Retina (tissue), 1 donor: ENCODE measurements at regions not wholly inside any gene's neighbourhood (a gene's known extent, or its start where the extent isn't known, plus 50 kb on each side); places are given as distances from the start of the nearest gene placed in this dataset.
"Not testable (repeated sequence)": the region's sequence is repeated elsewhere in the genome, so short reads cannot be mapped to it uniquely, and the experiment has no call there.

ENCODE experiments used
- DNase-seq: peaks from one replicate; pipeline ENCODE4 v3.0.0-alpha.2; 2016

DNA sequence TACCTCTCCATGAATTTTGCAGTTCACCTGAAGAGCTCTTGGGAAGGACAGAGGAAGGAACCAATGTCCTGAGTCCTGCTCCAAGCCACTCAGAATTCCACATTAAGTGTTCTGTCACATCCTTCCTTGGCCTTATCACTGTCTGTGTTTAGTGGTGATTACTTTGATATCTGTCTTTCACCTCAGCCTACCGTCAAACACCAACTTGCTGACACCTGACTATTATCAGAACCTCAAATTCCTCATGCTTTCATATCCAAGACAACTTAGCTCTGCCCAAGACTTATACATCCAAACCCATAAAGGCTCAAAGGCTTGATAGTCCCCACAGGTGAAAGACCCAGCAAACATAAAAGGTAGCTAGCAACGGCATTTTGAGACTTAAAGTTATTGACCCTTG is 280.0 kb downstream of the MEX3B start:
- no peak for DNase-seq

DNA sequence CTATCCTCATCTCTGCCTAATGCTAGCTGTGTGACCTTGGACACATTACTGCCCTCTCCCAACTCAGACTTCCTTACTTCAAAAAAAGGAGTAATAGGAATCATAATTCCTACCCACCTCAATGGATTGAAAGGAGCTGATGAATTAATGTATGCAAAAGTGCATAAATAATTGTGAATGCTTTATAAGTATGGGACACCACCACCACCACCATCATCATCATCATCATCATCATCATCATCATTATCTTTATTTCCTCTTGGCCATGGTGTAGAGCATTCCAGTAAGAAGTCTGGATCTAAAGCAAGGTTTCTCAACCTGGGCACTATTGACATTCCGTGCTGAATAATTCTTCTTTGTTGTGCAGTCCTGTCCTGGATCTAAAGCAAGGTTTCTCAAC is 282.5 kb downstream of the MEX3B start:
- no peak for DNase-seq

GRCh38 chr15:81760686-81761085 is 285.1 kb downstream of the MEX3B start:
- no peak for DNase-seq

GRCh38 chr15:81758818-81759284 is 287.0 kb downstream of the MEX3B start:
- DNase-seq: no peak

DNA sequence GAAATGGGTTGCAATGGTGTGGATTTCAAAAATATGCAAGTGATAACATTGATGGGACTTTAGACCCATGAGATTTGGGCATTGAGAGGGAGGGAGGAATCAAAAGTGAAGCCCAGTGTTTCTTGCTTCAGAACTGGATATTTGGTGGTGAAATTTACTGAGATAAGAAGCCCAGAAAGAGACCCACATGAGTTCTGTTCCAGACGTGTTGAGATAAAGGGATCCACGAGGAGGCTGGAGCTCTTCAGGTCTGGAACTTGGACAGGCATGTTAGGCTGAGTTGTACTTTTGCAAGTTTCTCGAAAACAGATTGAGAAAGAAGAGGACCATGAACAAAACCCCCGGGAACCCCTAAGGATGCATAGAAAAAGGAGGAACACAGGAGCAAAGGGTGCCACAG is 290.2 kb downstream of the MEX3B start:
- no peak for DNase-seq

DNA sequence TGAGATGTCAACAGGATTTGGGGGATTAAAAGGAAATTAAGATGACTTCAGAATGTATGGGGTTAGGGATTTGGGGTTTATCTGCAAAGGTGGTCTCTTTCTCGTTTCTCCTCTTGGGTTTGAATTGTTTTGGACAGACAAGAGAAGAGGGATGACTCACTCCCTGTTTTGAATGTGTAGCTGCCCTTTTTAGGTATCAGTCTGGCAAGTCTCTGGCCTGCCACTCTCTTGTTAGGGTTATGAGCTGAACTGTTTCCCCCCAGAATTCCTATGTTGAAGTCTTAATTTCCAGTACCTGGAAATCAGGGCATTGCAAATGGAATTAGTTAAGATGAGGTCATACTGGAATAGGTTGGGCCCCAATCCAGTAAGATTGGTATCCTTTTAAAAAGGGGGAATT is 291.7 kb downstream of the MEX3B start:
- DNase-seq: no peak

DNA sequence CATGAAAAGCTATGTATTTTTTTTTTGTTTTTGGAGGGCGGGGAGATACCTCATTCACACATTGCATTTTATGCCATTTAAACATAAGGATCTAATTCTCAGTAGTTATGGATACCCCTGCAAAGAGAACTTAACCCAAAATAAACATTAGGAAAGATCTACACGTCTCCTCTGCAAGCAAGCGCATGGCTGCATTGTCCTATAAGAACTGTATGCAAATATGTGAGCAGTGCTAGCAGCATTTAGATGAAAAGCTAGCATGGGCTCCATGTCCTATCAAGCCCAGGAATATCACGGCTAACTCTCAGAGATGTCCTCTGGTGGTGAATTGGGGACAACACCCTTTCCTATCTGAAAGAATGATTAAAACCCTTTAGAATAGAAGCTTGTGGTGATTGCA is 292.8 kb downstream of the MEX3B start:
- DNase-seq: no peak

GRCh38 chr15:81752546-81752942 is 293.3 kb downstream of the MEX3B start:
- DNase-seq: peak; percentile 83

GRCh38 chr15:81751816-81752545 is 293.8 kb downstream of the MEX3B start:
- DNase-seq: no peak

DNA sequence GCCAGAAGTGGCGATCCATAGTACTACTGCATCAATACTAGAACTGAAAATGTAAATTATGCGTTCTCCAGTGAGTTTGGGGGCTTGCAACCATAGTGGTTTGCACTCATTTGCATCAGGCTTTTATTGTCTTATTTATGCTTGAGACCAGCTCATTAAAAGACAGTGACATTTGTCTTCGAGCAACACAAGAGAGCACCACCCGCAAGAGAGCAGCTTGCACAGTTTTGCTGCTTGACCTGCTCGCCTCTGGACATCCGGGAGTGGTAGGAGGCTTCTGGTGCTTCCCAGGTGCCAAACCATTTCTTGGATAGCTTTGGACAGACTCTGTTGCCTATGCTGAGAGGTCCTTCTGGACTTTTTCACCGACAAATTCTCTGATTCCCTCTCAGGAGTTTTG is 294.6 kb downstream of the MEX3B start:
- peak; percentile 22 for DNase-seq

- DNase-seq: no peak
Measured at GRCh38 chr15:81749716-81750375, 296.0 kb downstream of the MEX3B start.

DNA sequence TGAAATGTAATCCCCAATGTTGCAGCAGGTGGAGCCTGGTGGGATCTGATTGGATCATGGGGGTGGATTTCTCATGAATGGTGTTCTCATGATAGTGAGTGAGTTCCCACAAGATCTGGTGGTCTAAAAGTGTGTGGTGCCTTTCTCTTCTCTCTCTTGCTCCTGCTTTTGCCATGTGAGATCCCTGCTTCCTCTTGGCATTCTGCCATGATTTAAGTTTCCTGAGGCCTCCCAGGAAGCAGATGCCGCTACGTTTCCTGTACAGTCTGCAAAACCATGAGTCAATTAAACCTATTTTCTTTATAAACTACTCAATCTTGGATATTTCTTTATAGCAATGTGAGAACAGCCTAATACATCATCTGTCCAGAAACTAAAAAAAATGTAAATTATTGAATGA is 298.3 kb downstream of the MEX3B start:
- no peak for DNase-seq

GRCh38 chr15:81747026-81747425 is 298.8 kb downstream of the MEX3B start:
- no peak for DNase-seq

DNA sequence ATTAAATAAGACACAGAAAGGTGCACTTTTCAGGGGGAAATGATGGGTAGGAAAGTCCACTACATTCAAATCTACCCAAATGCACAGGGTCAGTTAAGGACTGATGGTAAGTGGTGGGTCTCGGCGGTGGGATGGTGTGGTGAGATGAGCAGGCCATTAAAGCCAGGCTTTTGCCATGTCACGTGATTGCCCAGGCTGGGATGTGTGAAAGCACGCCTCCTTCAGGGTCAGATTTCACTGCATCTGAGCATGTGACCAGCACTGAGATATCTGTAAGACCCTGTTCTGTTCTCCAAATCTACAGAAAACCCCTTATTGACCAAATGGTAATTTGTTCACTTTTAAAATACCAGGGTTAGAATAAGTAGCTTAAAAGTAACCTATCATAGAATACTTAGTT is 301.5 kb downstream of the MEX3B start:
- no peak for DNase-seq

DNA sequence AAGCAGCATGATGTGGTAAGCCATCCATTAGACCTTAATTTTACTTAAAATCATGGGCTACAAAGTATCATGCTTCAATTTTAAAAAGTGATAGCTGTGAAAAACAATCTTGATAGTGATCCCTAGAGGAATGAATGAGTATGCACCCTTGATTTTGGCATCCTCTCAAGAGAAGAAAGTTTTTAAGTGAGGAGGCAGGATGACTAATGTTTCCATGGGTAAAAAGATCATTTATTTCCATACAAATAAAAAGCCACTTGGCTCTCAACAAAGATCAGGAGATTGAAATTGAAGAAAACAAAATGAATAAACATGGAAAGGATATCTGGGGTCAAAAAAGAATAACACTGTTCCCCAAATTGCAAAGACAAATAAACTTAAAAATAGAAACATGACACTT is 305.4 kb downstream of the MEX3B start:
- no peak for DNase-seq

DNA sequence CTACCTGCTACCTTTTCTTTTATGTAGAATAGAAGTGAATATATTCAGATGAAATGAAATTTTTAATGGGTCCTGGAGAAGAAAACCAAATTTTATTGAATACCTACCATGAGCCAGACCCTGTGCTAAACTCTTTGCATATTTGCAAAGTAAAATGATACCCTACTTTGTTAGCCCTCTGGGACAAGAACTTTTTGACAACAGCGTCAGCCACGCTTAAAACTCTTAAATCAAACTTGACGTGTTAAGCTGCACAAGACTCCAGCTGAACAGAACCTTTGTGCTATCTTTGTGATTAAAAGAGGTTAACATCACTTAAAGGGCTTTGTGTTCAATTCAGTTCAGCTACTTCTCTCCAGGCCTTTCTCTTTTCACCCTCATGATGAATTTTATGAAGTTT is 316.5 kb downstream of the MEX3B start:
- DNase-seq: no peak

GRCh38 chr15:81728726-81729125 is 317.1 kb downstream of the MEX3B start:
- DNase-seq: no peak

DNA sequence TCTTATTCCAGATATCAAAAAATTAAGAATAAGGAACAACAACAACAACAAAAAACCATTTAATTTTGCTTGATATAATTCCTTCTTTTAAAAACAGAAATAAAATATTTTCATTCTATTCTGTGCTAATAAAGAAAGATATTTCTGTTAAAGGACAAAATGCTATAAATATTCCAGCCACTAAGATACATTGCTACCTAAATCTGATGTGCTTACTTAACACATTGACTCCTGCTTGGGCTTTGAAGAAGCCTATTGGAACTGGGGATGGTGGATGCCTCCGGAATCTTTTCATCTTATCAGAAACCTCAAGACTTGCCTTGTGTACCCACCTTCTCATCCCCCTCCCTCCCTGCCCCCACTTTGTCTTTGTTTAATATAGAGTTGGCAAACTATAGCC is 320.2 kb downstream of the MEX3B start:
- DNase-seq: no peak

GRCh38 chr15:81724536-81724935 is 321.3 kb downstream of the MEX3B start:
- DNase-seq: no peak

DNA sequence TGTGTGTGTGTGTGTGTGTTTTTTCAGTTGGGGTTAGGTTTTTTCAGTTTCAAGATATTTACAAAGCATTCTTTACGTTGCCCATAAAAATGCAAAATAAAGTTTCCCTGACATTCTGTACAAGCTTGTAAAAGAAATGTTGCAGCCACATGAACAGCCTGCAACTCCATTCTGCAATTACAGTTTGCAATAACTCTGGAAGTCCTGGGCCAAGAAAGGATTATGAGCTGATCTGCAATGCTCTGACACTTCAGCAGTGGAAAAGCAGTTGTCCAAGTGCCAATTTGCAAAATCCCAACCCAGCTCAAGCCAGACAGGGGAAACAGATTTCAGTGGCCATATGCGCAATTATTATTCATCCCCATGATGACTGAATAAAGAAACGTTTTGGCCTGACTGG is 322.1 kb downstream of the MEX3B start:
- no peak for DNase-seq

- no peak for DNase-seq
Measured at GRCh38 chr15:81723113-81723651, 322.6 kb downstream of the MEX3B start.

- not testable (repeated sequence) for DNase-seq
Measured at GRCh38 chr15:81716468-81716867, 329.4 kb downstream of the MEX3B start.

GRCh38 chr15:81710328-81710727 is 335.5 kb downstream of the MEX3B start:
- DNase-seq: no peak

DNA sequence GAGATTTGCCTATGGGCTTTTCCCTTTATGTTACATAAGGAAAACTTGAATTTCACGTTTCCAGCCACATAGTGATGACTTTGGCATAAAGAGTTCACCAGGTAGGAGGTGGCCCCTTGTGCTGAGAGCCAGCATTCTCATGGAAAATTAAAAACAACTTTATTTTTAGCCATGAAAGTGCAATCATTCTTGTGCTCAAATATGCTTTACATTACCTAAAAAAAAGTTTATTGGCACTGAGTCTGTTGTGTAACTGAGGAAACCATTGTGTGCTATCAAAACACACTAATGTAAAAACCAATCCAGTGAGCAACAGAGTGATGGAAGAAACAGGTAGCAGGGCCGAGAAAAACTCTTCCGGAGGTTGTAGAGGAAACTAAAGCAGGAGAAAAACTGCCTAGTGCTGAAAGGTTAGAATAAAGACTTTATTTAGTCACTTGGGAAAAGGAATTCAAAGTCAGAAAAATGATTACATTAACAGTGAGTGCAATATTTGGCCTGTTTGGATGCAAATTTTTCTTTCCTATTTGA is 332.9 kb upstream of the TMC3 start:
- not testable (repeated sequence) for DNase-seq
